Stimulated activated CD4-positive, alpha-beta T cell treated with anti-CD3 and anti-CD28 coated beads, Interleukin-1b, Interleukin-23, amount 100 ng/mL, for 48 hours (primary cell): ENCODE measurements at regions not wholly inside any gene's neighbourhood (a gene's known extent, or its start where the extent isn't known, plus 50 kb on each side); places are given as distances from the start of the nearest gene placed in this dataset.

Source experiments
- DNase-seq: peaks from one replicate; pipeline ENCODE4 v3.0.0-alpha.2; 2020

- DNase-seq, result no peak
These were observed 289.4 kb downstream of the PRL start for GRCh38 chr6:22007469-22007868.

- DNase-seq, result no peak
These were observed 288.5 kb downstream of the PRL start for GRCh38 chr6:22008248-22008836.

GRCh38 chr6:22010102-22010501 is 286.7 kb downstream of the PRL start:
- no peak for DNase-seq

- no peak for DNase-seq
These were observed 281.6 kb downstream of the PRL start for GRCh38 chr6:22015216-22015615.

GRCh38 chr6:22015944-22016343 is 280.9 kb downstream of the PRL start:
- DNase-seq, result no peak

GRCh38 chr6:22017272-22017671 is 279.6 kb downstream of the PRL start:
- no peak for DNase-seq

- DNase-seq, result no peak
These were observed 279.1 kb downstream of the PRL start for GRCh38 chr6:22017766-22018165.

GRCh38 chr6:22019857-22020256 is 277.0 kb downstream of the PRL start:
- no peak for DNase-seq

- DNase-seq, result no peak
These were observed 276.4 kb downstream of the PRL start for GRCh38 chr6:22020299-22021003.

- no peak for DNase-seq
These were observed 274.9 kb downstream of the PRL start for GRCh38 chr6:22021966-22022365.

GRCh38 chr6:22023937-22024336 is 272.9 kb downstream of the PRL start:
- DNase-seq, result no peak

- no peak for DNase-seq
These were observed 271.8 kb downstream of the PRL start for GRCh38 chr6:22024973-22025467.

- no peak for DNase-seq
These were observed 271.2 kb downstream of the PRL start for GRCh38 chr6:22025468-22026163.

GRCh38 chr6:22026164-22026678 is 270.6 kb downstream of the PRL start:
- no peak for DNase-seq

- DNase-seq, result no peak
These were observed 269.7 kb downstream of the PRL start for GRCh38 chr6:22027040-22027725.

GRCh38 chr6:22028403-22029090 is 268.3 kb downstream of the PRL start:
- DNase-seq, result no peak

GRCh38 chr6:22029171-22029570 is 267.7 kb downstream of the PRL start:
- no peak for DNase-seq

- no peak for DNase-seq
These were observed 265.9 kb downstream of the PRL start for GRCh38 chr6:22030730-22031619.

GRCh38 chr6:22035690-22036089 is 261.1 kb downstream of the PRL start:
- DNase-seq, result no peak

GRCh38 chr6:22036275-22036674 is 260.6 kb downstream of the PRL start:
- DNase-seq, result no peak

GRCh38 chr6:22036699-22037098 is 260.1 kb downstream of the PRL start:
- no peak for DNase-seq
